HG02759 (cell line): ENCODE measurements at regions not wholly inside any gene's neighbourhood (a gene's known extent, or its start where the extent isn't known, plus 50 kb on each side); places are given as distances from the start of the nearest gene placed in this dataset.
"Not testable (repeated sequence)": the region's sequence is repeated elsewhere in the genome, so short reads cannot be mapped to it uniquely, and the experiment has no call there.

Experiments
- ATAC-seq: cut with Tn5 transposase; IDR thresholded peaks from one replicate; pipeline ENCODE4 v1.9.1; 2021; ENCODE audit warnings: mild to moderate bottlenecking, moderate library complexity; ENCODE audit not compliant: unreplicated experiment

- ATAC-seq, result no peak
These were observed 769.0 kb downstream of the BRINP3 start for GRCh38 chr1:189708674-189709073.

- not testable (repeated sequence) for ATAC-seq
These were observed 759.4 kb downstream of the BRINP3 start for GRCh38 chr1:189718147-189718795.

GRCh38 chr1:189726806-189727205 is 750.9 kb downstream of the BRINP3 start:
- no peak for ATAC-seq

GRCh38 chr1:189751311-189751710 is 726.4 kb downstream of the BRINP3 start:
- ATAC-seq, result no peak

- ATAC-seq, result no peak
These were observed 725.1 kb downstream of the BRINP3 start for GRCh38 chr1:189752461-189752995.

- not testable (repeated sequence) for ATAC-seq
These were observed 722.6 kb downstream of the BRINP3 start for GRCh38 chr1:189755100-189755499.

GRCh38 chr1:189764391-189765320 is 713.0 kb downstream of the BRINP3 start:
- peak; percentile 57 for ATAC-seq

- no peak for ATAC-seq
These were observed 708.2 kb downstream of the BRINP3 start for GRCh38 chr1:189769448-189769847.

GRCh38 chr1:189774721-189775287 is 702.9 kb downstream of the BRINP3 start:
- ATAC-seq, result no peak

GRCh38 chr1:189775343-189775742 is 702.3 kb downstream of the BRINP3 start:
- ATAC-seq, result no peak

GRCh38 chr1:189779034-189779433 is 698.6 kb downstream of the BRINP3 start:
- ATAC-seq, result no peak

GRCh38 chr1:189782295-189782694 is 695.4 kb downstream of the BRINP3 start:
- ATAC-seq, result no peak

- no peak for ATAC-seq
These were observed 694.2 kb downstream of the BRINP3 start for GRCh38 chr1:189783456-189783855.

GRCh38 chr1:189786761-189787160 is 690.9 kb downstream of the BRINP3 start:
- no peak for ATAC-seq

- no peak for ATAC-seq
These were observed 690.5 kb downstream of the BRINP3 start for GRCh38 chr1:189787201-189787600.

- no peak for ATAC-seq
These were observed 687.3 kb downstream of the BRINP3 start for GRCh38 chr1:189790335-189790734.

GRCh38 chr1:189803364-189803763 is 674.3 kb downstream of the BRINP3 start:
- ATAC-seq, result no peak

- ATAC-seq, result no peak
These were observed 673.3 kb downstream of the BRINP3 start for GRCh38 chr1:189804352-189804751.

GRCh38 chr1:189805735-189806134 is 671.9 kb downstream of the BRINP3 start:
- no peak for ATAC-seq

- ATAC-seq, result not testable (repeated sequence)
These were observed 667.0 kb downstream of the BRINP3 start for GRCh38 chr1:189810639-189811038.

- ATAC-seq, result no peak
These were observed 665.7 kb downstream of the BRINP3 start for GRCh38 chr1:189811960-189812359.
